GM19455 (cell line): ENCODE measurements at regions not wholly inside any gene's neighbourhood (a gene's known extent, or its start where the extent isn't known, plus 50 kb on each side); places are given as distances from the start of the nearest gene placed in this dataset.

ENCODE experiments used
- ATAC-seq: cut with Tn5 transposase; IDR thresholded peaks from one replicate; pipeline ENCODE4 v1.9.1; 2021; ENCODE audit not compliant: unreplicated experiment

DNA sequence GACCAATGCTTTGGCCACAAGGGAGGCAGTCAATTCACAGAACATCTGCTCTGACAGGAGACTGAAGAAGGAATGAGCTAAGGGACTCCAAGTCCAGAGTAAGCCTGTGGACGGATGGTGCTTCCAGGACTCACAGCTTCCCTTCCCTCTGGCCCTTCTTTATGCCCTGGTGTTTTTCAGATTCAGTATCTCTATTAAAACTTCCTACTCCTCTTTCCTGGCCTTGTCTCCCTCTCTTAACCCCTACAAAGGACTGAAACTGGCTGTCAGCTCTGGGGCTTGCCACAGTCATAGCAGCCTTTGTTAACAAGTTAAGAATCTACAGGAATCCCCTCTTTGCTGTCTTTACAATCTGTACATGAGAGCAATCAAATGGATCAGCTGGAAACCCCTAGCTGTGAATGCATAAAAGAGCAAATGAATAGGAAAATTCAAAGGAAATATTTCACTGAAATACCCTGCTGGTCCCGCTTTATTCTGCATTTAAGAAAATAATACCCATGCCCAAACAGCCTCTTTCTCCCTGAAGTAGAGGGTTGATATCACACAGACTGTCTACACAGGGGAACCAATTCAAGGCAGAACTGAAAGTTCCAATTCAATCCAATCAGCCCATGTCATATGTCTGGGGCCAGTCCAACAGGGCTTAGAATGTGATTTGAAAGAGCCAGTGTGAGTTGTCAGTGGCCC lies 192.3 kb downstream of the MZT1 start:
- ATAC-seq: no peak

- ATAC-seq: no peak
Observed at GRCh38 chr13:72530471-72530870, 197.0 kb downstream of the MZT1 start.

DNA sequence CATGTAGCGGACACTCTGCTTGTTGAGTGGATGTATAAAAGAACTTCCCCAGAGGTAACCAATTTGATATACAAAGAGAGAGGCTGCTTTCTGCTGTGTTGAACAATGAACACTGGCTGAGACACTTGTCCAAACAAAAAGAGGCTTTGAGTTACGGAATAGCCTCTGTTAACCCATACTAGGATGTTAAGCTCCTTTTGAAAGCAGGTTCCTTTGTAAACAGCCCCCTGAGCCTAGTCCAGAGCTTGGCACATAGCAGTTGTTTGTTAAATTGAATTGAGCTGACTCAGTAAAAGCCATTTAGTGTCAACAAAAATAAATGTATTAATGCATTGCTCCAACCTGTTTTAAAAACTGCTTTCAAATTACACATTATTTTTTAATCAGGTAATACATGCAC lies 200.1 kb downstream of the MZT1 start:
- no peak for ATAC-seq

DNA sequence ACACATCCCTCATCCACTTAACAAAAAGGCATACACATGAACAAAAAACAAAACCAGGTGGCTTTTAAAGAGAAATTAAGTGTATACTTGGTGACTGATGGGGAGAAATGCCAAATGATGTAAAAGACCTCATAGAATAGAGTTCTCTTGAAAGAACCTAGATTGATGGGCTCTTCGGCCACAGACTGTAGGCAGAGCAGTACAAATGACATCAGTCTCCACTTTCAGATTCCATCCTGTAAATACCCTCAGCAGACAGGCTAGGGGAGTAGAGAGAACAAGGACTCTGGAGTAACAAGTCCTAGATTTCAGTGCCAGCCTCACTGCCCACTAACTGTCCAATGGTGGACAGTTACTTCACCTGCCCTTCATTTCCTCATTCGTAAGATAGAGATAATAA lies 203.8 kb downstream of the MZT1 start:
- no peak for ATAC-seq

GRCh38 chr13:72523049-72523448 lies 204.4 kb downstream of the MZT1 start:
- ATAC-seq: no peak

- ATAC-seq: no peak
Observed at GRCh38 chr13:72521940-72522661, 205.3 kb downstream of the MZT1 start.

DNA sequence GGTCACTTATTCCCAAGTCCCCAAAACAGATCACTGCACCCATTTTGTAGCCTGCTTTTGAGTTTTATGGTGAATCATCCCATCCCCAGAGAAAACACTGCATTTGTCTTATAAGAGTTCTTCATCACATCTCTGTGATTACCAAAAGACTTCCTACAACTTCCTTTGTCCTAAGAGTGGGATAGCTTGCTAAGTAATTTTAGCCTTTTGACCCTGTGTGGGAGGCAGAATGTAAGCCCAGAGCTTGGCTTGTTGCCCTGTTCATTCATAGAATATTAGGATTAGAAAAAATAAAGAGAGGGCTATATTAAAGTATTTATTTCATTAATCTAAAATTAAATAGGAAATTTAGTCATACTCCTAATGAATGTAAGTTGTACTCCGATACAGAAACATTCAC lies 213.3 kb downstream of the MZT1 start:
- no peak for ATAC-seq

DNA sequence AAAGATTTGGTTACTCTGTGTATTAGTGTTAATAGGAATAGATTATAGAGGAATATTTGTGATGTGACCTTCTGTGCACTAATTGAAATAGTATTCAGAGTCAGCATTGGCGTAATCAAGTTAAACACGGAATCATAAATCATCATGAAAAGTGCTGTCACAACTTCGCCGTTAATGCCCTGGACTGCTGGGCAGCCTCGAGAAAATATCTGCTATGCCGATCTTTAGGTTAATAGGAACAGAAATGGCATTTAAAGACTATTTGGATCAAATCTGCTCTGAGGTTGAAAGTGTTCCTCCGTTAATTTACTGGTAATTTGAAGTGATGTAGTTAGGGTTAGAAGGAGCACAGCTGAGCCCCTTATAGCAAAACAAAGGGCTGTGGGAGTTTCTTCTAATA lies 219.0 kb downstream of the MZT1 start:
- no peak for ATAC-seq

DNA sequence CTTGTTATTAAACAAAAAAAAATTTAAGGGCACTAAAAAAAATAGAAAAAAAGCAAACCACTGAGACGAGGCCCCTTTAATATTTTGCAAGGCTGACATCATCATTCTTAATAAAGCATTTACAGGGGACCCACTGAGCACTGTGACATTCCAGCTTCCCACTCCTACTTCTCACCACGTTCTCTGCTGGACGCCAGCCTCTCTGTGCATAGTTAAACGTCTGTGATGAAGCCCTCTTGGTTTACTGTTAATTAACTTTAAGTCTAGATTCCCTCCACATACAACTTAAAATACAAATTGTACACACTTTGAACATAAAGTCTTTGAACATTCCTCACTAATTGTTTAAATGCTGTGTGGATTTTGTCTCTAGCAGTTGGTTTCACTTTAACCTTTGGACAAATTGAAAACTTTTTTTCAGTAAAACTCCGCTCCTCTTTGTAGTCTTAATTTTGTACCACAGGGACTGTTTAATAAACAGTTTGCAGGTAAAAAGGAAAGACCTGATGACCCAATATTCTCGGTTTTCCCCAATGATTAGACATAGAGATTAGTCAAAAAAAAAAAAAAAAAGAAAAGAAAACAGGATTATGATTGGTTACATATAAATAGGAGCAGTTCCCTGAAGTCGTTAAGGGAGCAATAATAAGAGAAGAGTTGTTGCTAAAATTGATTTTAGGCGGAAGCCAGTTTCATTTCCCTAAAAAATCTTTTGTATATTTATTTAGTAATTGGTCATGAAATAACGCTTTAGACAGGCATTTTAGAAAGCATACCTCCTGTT lies 219.8 kb downstream of the MZT1 start:
- no peak for ATAC-seq

DNA sequence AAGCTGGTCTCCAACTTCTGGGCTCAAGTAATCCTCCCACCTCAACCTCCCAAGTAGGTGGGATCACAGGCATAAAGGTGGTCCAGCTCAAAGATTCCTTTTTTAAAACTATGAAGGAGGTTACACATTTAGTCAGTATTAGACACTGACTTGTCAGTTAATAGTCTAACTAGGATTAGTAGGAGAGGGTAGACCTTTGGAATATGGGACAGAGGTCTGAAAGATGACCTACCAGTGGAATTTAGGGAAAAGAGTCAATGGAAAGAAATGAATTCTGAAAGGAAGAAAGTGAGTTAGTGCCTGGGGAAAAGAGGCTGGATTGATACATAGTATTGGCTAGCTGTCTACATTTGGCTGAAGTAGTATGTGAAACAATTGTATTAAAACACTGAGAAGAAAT lies 220.7 kb downstream of the MZT1 start:
- no peak for ATAC-seq

DNA sequence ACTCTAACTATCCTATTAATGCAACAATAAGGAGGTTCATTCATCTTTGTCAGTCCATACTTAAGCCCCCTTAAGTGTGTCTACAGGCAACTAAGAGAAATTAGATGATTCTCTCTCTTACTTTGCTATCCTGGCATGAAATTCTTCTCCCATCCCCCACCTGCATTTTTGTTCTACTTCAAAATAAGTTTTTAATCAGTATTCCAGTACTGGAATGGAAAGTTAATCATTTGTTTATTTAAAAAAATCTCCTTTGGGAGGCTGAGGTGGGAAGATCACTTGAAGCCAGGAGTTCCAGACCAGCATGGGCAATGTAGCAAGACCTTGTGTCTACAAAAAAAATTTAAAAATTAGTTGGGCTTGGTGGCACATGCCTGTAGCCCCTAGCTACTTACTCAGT lies 222.1 kb downstream of the MZT1 start:
- no peak for ATAC-seq

DNA sequence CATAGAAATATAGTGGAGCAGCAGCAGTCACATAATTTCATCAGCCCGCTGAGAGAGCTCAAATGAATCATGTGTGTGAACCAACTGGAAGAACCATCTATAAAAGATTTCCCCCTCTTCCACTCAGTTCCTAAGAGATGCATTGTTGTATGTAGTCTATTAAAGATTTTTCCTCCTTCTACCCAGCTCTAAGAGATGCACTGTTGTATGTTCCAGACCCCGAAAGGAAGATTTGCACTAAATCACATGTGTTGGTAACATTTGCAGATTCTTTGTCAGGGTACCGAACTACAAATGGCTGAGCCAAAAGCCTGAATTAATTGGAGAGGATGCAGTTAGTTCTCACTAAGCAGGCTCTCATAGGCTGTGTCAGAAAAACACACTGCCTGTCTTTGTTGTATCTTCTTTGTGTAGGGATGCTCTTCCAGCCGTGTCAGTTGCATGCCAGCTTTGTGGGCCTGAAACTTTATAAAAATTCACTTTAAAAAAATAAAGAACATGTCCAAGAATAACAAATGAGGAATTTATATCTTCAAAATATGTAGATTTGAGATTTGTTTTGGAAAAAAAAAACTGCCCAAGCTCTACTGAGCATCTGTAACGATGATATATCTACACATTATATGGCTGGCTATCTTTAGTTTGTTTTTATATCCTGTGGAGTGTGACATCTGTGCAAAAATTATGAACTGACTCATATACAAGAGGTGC lies 223.1 kb downstream of the MZT1 start:
- ATAC-seq: no peak

GRCh38 chr13:72500851-72501250 lies 226.6 kb downstream of the MZT1 start:
- ATAC-seq: no peak

DNA sequence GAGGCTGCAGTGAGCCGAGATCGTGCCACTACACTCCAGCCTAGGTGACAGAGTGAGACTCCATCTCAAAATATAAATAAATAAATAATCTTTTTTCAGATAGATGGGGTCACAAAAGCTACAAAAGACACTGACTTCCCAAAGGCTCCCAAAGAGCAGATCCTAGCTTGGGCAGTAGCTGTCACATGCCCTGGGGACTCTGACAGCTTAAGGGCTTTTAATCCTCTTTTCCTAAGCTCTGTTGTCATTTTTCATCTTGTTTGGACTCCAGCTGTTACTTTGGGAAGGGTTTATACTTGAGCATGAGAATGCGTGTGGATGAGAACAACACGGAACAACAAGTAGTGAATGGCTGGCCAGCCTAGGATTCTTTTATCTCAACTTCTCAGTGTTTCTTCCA lies 231.7 kb downstream of the MZT1 start:
- no peak for ATAC-seq

DNA sequence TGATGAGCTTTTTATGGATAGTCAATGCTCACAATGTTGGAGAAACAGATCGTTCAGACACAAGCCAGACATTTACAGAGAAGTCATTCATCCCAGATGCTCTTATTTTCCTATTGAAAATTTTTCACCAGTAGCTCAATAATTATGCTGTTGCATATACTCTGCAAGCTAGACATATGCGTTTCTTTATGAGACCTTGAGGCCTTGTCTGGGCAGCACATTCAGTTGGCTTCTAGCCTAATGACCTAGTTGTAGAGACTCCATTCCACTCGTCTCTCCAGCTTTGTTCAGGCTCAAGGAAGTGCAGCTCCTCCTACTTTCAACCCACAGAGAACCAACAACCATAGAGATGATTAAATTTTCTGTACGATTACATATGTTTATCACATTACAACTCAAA lies 237.7 kb downstream of the MZT1 start:
- no peak for ATAC-seq

DNA sequence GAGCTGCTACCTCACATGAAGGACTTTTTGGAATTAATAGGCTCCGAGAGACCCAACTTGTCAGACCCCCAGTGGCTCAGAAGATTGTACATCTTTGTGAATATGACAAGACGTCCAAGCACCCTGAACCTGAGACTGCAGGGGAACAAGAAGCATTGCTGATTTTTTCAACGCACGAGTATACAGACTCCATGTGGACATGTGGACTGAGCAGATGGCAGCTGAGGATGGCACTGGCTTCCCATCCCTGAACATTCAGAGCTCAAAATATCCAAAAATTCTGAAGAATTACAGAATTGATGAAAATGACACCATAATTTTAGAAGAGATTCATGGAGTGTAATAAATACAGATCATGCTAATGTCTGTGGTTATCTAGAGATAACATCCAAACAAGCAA lies 254.1 kb downstream of the MZT1 start:
- ATAC-seq: no peak

- no peak for ATAC-seq
Observed at GRCh38 chr13:72469906-72470305, 257.5 kb downstream of the MZT1 start.

GRCh38 chr13:72463561-72463960 lies 263.9 kb downstream of the MZT1 start:
- ATAC-seq: no peak

DNA sequence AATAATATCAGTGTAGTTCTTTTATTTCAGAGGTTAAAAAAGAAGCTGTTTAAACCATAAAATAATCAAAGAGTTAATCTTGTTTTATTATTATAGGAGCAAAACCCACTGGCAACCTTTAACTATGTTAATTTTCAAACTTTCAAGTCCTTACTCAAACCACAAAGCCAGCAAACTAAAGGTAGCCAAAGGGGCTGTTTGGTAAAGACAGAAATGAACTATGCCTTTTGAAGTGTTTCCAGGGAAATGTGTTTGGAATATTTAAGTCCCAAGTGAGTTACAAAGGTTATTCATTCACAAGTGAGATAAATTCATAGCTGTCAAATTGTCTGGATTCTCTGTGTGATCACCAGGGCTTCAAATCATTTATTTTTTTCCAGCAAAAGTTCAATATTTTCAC lies 264.7 kb downstream of the MZT1 start:
- no peak for ATAC-seq

DNA sequence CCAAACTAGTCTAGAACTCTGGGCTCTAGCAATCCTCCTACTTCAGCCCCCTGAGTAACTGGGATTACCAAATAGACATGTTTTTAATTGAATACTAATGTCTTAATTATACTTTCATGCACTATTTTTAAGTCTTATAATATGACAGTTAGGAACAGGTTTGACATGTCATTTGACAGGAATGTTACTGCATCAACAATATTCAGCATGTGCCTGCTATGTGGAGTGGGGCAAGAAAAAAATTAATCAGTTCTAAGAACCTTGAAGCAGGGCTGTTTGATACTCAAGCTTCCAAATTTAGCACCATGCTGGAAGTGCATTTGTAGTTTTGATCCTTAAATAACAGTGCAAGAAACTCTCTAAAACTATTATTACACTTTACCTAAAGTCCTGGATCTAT lies 265.3 kb downstream of the MZT1 start:
- ATAC-seq: no peak

DNA sequence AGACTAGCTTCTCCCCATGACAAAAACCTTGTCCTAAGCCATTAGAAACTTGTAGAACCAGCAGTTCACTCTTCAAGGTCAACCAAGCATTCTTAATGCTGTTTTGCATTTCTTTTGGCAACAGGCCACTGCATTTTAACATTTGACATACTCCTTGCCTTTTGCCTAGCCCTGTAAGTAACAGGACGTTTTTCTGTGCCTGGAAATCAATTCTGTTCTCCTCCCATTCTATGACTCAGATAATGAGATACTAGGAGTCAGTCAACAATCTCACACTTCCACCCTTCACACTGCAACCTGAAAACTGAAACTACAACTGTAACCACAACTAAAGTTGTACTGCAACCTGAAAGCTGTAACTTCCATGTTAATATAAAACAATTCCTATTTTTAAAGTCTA lies 268.7 kb downstream of the MZT1 start:
- no peak for ATAC-seq
